Skeletal muscle cell (primary cell): ENCODE measurements at regions not wholly inside any gene's neighbourhood (a gene's known extent, or its start where the extent isn't known, plus 50 kb on each side); places are given as distances from the start of the nearest gene placed in this dataset.

Experiments used
- DNase-seq: peaks from one replicate; pipeline ENCODE4 v3.0.0-alpha.2; 2010; ENCODE audit warnings: low read depth
- H3K4me3 ChIP-seq: 2 replicates; pipeline ENCODE4 v1.5.1; 2011; ENCODE audit warnings: low read depth, mild to moderate bottlenecking, control low read depth, low read length, moderate library complexity

GRCh38 chr1:4081806-4082711, 182.0 kb upstream of the C1orf174 start:
- DNase-seq = no peak
- no peak overlapping the region for H3K4me3 ChIP-seq

GRCh38 chr1:4083231-4084047, 183.4 kb upstream of the C1orf174 start:
- no peak for DNase-seq
- H3K4me3 ChIP-seq = no peak overlapping the region

- no peak for DNase-seq
- H3K4me3 ChIP-seq = no peak overlapping the region
These were observed 184.0 kb upstream of the C1orf174 start for GRCh38 chr1:4084048-4084431.

GRCh38 chr1:4084446-4084845, 184.4 kb upstream of the C1orf174 start:
- DNase-seq = no peak
- H3K4me3 ChIP-seq = no peak overlapping the region

GRCh38 chr1:4084896-4085295, 184.8 kb upstream of the C1orf174 start:
- H3K4me3 ChIP-seq = no peak overlapping the region
- no peak for DNase-seq

GRCh38 chr1:4085546-4085945, 185.5 kb upstream of the C1orf174 start:
- H3K4me3 ChIP-seq = no peak overlapping the region
- no peak for DNase-seq

GRCh38 chr1:4086085-4086850, 186.2 kb upstream of the C1orf174 start:
- no peak for DNase-seq
- H3K4me3 ChIP-seq = no peak overlapping the region

DNA sequence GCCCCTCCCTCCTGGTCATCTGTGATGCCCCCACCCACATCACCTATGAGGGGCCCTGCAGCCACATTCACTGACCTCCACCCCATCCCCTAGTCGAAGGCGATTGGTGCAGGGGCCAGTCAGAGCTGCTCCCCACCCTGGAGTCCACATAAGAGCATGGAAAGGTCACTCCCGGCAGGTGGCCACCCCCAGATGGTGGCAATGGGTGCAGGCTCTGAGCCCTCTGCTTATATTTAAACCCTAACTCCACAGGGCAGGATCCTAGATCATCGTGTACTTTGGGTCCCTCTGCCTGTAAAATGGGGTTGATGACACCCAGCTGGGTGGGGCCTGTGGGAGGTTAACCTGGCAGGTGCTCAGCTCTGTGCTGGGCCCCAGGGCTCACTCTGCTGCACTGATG, 186.8 kb upstream of the C1orf174 start:
- H3K4me3 ChIP-seq = no peak overlapping the region
- no peak for DNase-seq

DNA sequence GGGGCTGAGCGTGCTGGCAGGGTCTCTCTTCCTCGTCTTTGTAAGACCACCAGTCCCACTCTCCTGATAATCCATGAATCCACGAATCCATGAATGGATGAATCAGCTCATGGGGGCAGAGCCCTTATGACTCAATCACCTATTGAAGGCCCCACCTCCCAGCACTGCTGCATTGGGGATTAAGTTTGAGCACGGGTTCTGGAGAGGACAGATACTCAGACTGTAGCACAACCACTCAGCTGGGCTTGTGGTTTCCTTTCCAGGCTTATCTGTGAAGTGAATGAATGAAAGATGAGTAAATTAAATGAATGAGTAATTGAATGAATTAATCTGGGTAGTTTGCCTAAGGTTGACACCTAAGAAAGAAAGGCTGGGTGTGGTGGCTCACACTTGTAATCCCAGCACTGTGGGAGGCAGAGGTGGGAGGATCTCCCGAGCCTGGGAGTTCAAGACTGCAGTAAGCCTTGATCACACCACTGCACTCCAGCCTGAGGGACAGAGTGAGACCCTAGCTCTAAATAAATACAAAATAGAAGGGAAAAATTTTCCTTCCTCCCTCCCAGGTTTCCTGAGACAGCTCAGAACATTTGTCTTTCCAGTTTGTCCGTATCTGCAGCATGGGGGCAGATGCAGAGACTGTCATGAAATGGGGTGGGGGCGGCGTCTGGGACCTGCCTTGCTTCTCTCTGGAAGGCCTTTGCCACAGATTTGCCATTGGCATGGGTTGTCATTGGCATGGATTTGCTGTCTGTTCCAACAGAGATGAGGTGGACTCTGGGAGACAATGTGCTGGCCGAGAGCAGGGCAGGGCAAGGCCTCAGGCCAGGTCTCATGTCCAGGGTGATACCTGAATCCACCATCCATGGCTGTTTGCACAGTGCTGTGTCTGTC, 187.7 kb upstream of the C1orf174 start:
- H3K4me3 ChIP-seq = no peak overlapping the region
- no peak for DNase-seq

DNA sequence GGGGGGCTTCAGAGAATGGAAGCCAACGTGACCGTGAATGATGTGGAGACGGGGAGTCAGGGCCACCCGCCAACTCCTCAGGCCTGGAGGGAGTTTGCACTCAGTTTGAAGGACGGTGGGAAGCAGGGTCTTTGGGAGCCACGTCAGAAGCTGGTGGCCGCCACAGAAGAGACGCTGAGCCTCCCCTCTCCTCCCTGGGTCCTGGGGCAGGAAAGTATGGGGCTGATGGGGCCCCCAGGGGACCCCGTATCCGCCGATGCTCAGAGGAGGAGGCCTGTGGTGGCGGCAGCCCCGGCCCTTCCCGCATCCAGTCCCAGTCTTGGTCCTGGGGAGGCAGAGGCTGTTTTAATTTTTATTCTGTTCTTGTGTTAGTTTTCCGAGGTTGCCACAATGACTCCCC, 188.6 kb upstream of the C1orf174 start:
- DNase-seq = no peak
- no peak overlapping the region for H3K4me3 ChIP-seq

DNA sequence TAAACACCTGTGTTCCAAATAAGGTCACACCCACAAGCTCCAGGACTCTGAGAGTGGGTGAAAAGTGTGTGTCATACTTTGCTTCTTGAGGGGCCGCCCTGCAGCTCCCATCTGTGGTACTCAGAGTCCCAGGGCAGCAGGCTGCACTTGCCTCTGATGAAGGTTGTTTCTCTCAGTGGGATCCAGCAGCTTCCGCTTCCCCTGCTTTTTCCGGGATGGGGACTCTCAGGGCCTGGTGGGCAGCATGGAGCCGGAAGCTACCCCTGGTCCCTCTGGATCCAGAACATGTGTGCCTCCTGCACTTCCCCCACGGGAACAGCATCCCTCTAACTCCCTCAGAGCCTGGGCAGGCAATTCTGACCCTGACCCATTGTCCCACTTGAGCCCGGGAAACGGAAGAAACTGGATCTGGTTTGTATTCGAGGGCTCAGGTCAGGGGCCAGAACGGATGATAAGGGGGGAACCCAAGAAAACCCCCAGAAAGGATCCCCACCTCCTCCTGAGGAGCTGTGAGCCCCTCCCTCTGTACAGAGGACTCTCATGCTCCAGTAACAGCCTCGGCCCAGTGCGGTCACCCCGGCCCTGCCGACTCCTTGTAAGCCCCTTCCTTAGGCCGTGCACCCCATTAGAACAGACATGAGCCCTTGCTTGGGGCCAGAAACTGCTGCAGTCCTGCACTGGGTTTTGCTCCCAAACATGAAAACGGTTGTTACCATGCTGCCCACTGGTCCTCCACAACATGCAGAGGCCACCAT, 189.5 kb upstream of the C1orf174 start:
- H3K4me3 ChIP-seq = no peak overlapping the region
- no peak for DNase-seq

GRCh38 chr1:4090556-4090955, 190.5 kb upstream of the C1orf174 start:
- DNase-seq = no peak
- H3K4me3 ChIP-seq = no peak overlapping the region

- H3K4me3 ChIP-seq = no peak overlapping the region
- DNase-seq = no peak
These were observed 191.0 kb upstream of the C1orf174 start for GRCh38 chr1:4090976-4091660.

DNA sequence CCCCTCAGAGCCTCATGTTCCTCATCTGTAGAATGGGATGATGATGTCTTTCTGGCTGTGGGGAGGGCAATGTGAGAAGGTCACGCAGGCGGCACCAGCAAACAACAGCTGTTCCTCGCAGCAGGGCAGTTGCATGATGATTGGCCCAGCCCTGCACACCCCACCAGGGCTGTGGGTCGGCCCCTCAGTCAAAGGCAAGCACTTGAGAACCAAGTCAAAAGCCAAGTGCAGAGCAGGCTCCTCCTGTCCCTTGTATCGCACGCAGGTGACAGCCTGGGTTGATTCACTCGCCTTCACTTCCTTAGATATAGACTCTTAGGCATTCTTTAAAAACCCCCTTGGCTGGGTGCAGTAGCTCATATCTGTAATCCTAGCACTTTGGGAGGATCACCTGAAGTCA, 191.9 kb upstream of the C1orf174 start:
- H3K4me3 ChIP-seq = no peak overlapping the region
- DNase-seq = no peak

- no peak overlapping the region for H3K4me3 ChIP-seq
- no peak for DNase-seq
These were observed 193.9 kb upstream of the C1orf174 start for GRCh38 chr1:4093856-4094565.

- no peak for DNase-seq
- no peak overlapping the region for H3K4me3 ChIP-seq
These were observed 195.4 kb upstream of the C1orf174 start for GRCh38 chr1:4095433-4095971.
